NB4 (cell line): ENCODE measurements at regions not wholly inside any gene's neighbourhood (a gene's known extent, or its start where the extent isn't known, plus 50 kb on each side); places are given as distances from the start of the nearest gene placed in this dataset.

Experiments
- POLR2A ChIP-seq: IDR thresholded peaks from 2 replicates; pipeline ENCODE4 v1.6.1; 2011; ENCODE audit warnings: mild to moderate bottlenecking; ENCODE audit not compliant: insufficient read length; ENCODE audit errors: extremely low read depth
- TF ChIP-seq, protein P1 (sequence below): IDR thresholded peaks from one replicate; pipeline ENCODE4 v1.5.1; 2012; ENCODE audit warnings: low read depth, low read length

DNA sequence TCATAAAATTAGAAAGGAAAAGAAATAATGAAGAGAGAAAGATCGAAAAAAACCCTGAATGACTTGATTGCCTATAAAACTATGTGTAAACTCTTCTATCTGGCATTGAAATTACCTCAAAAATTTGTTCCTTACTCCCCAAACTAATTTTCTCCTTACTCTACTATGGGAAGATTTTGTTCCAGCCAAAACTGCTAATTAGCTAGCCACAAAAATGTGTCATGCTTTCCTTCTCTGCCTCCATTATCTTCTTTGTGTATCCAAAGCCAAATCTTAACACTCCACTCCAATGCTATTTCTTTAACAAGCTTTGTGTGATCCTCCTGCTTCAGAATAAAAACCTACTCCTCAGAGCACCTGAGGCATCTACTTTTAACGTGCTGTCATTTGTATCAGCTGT, 831.2 kb downstream of the METTL15 start:
- TF ChIP-seq, protein P1, sequence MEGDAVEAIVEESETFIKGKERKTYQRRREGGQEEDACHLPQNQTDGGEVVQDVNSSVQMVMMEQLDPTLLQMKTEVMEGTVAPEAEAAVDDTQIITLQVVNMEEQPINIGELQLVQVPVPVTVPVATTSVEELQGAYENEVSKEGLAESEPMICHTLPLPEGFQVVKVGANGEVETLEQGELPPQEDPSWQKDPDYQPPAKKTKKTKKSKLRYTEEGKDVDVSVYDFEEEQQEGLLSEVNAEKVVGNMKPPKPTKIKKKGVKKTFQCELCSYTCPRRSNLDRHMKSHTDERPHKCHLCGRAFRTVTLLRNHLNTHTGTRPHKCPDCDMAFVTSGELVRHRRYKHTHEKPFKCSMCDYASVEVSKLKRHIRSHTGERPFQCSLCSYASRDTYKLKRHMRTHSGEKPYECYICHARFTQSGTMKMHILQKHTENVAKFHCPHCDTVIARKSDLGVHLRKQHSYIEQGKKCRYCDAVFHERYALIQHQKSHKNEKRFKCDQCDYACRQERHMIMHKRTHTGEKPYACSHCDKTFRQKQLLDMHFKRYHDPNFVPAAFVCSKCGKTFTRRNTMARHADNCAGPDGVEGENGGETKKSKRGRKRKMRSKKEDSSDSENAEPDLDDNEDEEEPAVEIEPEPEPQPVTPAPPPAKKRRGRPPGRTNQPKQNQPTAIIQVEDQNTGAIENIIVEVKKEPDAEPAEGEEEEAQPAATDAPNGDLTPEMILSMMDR = no peak
- TF ChIP-seq POLR2A = no peak
